CD4-positive, alpha-beta T cell treated with Interleukin-15 for 4 hours (primary cell): ENCODE measurements at regions not wholly inside any gene's neighbourhood (a gene's known extent, or its start where the extent isn't known, plus 50 kb on each side); places are given as distances from the start of the nearest gene placed in this dataset.

Experiments
- DNase-seq: peaks from one replicate; pipeline ENCODE4 v3.0.0-alpha.2; 2020; ENCODE audit warnings: low spot score

DNA sequence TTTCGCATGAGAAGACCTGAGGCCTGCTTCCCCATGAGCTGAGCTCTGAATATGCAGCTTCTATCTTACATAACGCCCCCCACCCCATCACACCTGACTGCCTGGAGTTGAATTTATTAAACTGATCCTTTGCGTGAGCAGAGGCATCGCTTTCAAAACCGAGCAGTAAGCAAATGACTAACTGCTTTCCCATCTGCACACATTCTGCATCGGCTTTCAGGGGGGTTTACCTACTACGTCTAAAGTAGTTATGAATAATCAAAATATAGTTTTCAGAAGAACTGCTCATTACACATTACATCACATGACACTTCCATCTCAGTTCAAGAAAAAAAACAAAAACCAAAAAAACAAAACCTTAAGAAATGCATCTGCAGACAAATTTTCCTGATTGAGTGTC lies 54.7 kb upstream of the EGR2 start:
- DNase-seq, result no peak

DNA sequence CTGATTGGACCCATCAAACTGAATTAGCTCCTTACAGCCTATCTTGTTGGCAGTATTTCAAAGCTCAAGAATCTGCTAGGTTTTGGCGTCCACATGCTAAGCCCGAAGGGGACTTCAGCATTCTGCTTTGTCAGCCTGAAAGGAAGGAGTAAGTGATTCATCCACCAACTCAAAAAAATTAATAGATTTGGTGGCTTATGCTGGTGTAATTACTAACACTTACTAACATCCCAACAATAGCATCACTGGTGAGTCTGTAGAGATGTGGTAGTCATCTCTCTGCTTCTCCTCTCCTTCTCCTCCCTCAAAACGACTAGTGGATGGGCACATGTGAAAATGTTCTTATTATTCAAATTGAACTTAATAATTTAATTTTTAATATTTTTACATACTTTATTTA lies 53.8 kb upstream of the EGR2 start:
- DNase-seq, result no peak

DNA sequence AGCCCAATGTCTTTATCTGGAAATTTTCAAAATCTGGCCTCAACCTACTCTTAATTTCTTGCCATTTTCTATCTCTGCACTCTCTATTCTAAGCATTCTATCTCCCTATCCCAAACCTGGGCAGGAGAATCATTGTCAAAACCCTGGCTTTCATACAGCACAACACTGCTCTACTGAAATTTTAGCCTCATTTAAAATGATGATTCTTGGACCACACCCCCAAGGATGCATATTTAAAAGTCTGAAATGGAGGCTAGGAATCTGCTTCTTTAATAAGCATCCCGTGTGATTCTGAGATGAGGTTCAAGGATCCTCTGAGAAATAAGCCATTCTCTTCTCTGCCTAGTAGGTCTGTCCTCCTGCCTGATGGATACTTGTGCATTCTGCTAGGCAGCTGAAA lies 50.8 kb upstream of the EGR2 start:
- DNase-seq, result no peak

DNA sequence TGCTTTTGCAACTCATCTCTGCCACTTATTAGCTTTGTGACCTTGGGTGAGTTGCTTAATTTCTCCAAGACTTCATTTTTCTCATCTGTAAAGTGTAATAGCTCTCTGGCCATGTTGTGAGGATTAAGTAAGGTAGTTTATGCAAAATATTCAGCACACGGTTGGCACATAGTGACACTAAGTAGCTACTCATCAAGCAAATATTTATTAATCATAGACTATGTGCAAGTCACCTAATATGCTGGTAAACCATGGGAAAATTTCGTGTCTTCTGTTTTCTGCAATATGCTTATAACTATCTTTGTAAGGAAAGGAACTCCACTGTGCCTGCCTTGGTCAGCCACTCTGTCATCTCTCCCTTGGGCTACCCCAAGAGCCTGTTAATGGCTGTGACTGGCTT lies 50.3 kb upstream of the EGR2 start:
- DNase-seq, result no peak
